SH-SY5Y (cell line): ENCODE measurements at regions not wholly inside any gene's neighbourhood (a gene's known extent, or its start where the extent isn't known, plus 50 kb on each side); places are given as distances from the start of the nearest gene placed in this dataset.

Source experiments
- GATA2 ChIP-seq: IDR thresholded peaks from 2 replicates; pipeline ENCODE4 v1.6.1; 2011; ENCODE audit warnings: mild to moderate bottlenecking, low read depth, low read length
- GATA3 ChIP-seq: IDR thresholded peaks from 2 replicates; pipeline ENCODE4 v1.6.1; 2011; ENCODE audit warnings: low read depth, mild to moderate bottlenecking, low read length, moderate library complexity

DNA sequence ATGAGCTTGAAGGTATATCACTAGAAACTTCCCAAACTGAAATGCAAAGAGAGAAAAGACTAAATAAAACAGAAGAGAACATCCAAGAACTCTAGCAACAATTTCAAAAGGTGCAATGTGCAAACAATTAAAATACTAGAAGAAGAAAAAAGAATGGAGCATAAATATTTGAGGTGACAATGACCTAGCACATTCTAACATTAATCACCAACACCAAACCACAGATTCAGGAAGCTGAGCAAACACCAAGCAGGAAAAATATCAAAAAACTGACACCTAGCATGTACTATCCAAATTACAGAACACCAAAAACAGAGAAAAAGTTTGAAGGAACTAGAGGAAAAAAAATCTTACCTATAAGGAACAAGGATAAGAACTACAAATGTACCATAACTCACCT, 460.8 kb downstream of the IRS1 start:
- TF ChIP-seq GATA2 (no peak), GATA3 (no peak)
